Keratinocyte (primary cell): ENCODE measurements at regions not wholly inside any gene's neighbourhood (a gene's known extent, or its start where the extent isn't known, plus 50 kb on each side); places are given as distances from the start of the nearest gene placed in this dataset.
A peak's percentile ranks its signal among the peaks of the same experiment; 100 is the strongest.

Experiments
- EZH2 ChIP-seq: IDR thresholded peaks from one replicate; pipeline ENCODE4 v1.6.1; 2012; ENCODE audit warnings: inconsistent platforms, mild to moderate bottlenecking, low read length, moderate library complexity
- TF ChIP-seq, protein P1 (sequence below), 3 experiments: IDR thresholded peaks in 1 of 3; conservative IDR thresholded peaks in 1 of 3; optimal IDR thresholded peaks in 1 of 3; 2 replicates in 2 of 3; 3 replicates in 1 of 3; pipeline versions ENCODE3 to v1.5.1; 2011; ENCODE audit warnings: low read length in 3 of 3, mild to moderate bottlenecking in 3 of 3, moderate library complexity in 2 of 3, control low read depth in 1 of 3, inconsistent platforms in 1 of 3; ENCODE audit not compliant: insufficient read depth in 2 of 3; ENCODE audit errors: extremely low read depth in 1 of 3

DNA sequence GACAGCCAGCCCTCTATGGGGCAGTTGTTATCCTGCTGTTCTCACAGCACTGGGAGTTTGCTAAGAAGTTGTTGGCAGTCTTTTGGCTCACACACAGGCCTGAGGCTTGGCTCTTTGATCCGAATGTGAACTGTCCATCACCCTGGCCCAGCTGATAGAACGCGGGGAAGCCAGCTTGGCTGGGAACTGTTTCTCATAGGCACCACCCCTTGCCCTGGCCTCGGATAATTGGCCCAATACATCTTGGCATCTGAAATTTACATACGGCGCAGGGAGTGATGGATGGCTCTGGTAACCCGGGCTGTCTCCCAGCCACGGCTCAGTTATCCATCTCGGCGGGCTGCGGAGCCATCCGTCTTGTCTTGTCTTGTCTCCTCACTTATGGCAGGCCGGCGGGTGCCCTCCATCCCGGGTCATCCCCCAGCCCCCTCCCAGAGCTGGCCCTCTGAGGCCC, 164.1 kb downstream of the PHETA1 start:
- TF ChIP-seq, protein P1, sequence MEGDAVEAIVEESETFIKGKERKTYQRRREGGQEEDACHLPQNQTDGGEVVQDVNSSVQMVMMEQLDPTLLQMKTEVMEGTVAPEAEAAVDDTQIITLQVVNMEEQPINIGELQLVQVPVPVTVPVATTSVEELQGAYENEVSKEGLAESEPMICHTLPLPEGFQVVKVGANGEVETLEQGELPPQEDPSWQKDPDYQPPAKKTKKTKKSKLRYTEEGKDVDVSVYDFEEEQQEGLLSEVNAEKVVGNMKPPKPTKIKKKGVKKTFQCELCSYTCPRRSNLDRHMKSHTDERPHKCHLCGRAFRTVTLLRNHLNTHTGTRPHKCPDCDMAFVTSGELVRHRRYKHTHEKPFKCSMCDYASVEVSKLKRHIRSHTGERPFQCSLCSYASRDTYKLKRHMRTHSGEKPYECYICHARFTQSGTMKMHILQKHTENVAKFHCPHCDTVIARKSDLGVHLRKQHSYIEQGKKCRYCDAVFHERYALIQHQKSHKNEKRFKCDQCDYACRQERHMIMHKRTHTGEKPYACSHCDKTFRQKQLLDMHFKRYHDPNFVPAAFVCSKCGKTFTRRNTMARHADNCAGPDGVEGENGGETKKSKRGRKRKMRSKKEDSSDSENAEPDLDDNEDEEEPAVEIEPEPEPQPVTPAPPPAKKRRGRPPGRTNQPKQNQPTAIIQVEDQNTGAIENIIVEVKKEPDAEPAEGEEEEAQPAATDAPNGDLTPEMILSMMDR (optimal IDR thresholded peaks at IDR 0.05 in 1 of 3, IDR thresholded peaks at IDR 0.05 in 1 of 3, conservative IDR thresholded peaks at IDR 0.05 in 1 of 3; ENCODE audit: extremely low read depth in 1 of 3, insufficient read depth in 2 of 3, low read length in 3 of 3), result no peak
- TF ChIP-seq EZH2, result peak; percentile 40
